Progenitor cell of endocrine pancreas (in vitro differentiated cells): ENCODE measurements at regions not wholly inside any gene's neighbourhood (a gene's known extent, or its start where the extent isn't known, plus 50 kb on each side); places are given as distances from the start of the nearest gene placed in this dataset.

Source experiments
- DNase-seq: peaks from one replicate; pipeline ENCODE4 v3.0.0; 2021; ENCODE audit warnings: low spot score; ENCODE audit not compliant: unreplicated experiment
- H3K27ac Mint-ChIP-seq: 2 replicates; pipeline ENCODE4 v1.8.0; 2021; ENCODE audit warnings: mild to moderate bottlenecking, moderate library complexity, mixed read lengths
- H3K27me3 Mint-ChIP-seq: 2 replicates; pipeline ENCODE4 v1.8.0; 2021; ENCODE audit warnings: mixed read lengths
- H3K36me3 Mint-ChIP-seq: 2 replicates; pipeline ENCODE4 v1.8.0; 2022; ENCODE audit warnings: mixed read lengths; ENCODE audit not compliant: insufficient read depth
- H3K4me1 Mint-ChIP-seq: 2 replicates; pipeline ENCODE4 v1.8.0; 2021; ENCODE audit warnings: low read depth, mixed read lengths
- H3K4me3 Mint-ChIP-seq: 2 replicates; pipeline ENCODE4 v1.8.0; 2021; ENCODE audit warnings: low read depth, mild to moderate bottlenecking, moderate library complexity, mixed read lengths
- H3K9me3 Mint-ChIP-seq: 2 replicates; pipeline ENCODE4 v1.8.0; 2021; ENCODE audit warnings: low read depth, mixed read lengths
- CTCF ChIP-seq: fragments of 200-600 bp; sonication (generic); IDR thresholded peaks from one replicate; pipeline ENCODE4 v1.5.0; 2021; ENCODE audit warnings: antibody characterized with exemption, mild to moderate bottlenecking; ENCODE audit not compliant: unreplicated experiment

DNA sequence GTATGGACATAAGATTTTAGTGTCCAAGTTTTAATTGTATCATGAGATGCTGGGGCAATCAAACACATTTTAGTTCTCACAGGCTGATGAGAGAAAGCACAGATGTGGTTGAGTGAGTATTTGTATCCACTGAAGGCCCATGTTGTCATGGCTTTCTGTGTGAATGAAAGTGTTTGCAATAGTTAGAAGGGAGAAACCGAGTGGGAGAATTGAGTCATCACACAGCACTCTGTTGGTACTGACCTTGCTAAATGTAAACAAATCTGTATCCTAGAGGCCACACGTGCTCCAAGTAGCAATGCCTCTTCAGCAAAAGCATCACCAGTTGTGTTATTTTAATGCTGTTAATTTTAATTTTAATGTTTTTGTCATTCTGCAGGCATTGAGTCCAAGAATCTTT is 121.2 kb downstream of the EMX2 start:
- Mint-ChIP-seq H3K4me3 (no peak overlapping the region), H3K4me1 (peaks cover 2% of the 10 kb centered on the region), H3K27ac (no peak overlapping the region), H3K36me3 (no peaks in the 10 kb centered on the region), H3K9me3 (peaks cover 4% of the 10 kb centered on the region), H3K27me3 (peaks cover 22% of the 10 kb centered on the region)
- no peak for DNase-seq
- TF ChIP-seq CTCF: no peak

- peaks cover 4% of the 10 kb centered on the region for H3K9me3 Mint-ChIP-seq
- no peak overlapping the region for H3K27ac Mint-ChIP-seq
- TF ChIP-seq CTCF: no peak
- no peak for DNase-seq
- no peaks in the 10 kb centered on the region for H3K36me3 Mint-ChIP-seq
- peaks cover 22% of the 10 kb centered on the region for H3K27me3 Mint-ChIP-seq
- no peak overlapping the region for H3K4me3 Mint-ChIP-seq
- H3K4me1 Mint-ChIP-seq: peaks cover 2% of the 10 kb centered on the region
Measured at GRCh38 chr10:117664288-117664687, 121.7 kb downstream of the EMX2 start.

DNA sequence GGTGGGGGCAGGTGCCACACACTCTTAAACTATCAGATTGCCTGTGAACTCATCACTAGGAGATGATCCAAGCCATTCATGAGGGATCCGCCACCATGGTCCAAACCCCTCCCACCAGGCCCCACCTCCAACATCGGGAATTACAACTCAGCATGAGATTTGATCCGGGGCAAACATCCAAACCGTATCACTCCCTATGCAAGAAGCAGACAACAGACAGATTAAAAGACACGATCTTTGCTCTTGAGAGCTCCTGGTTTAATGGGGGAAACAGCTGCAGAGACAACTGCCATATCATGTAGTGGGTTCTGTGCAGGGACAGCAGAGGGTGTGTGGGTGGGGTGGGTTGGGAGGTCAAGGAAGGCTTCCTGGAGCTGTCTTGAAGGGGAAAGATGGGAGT is 123.6 kb downstream of the EMX2 start:
- peaks cover 26% of the 10 kb centered on the region for H3K27me3 Mint-ChIP-seq
- no peak for TF ChIP-seq CTCF
- DNase-seq: no peak
- peaks cover 2% of the 10 kb centered on the region for H3K4me1 Mint-ChIP-seq
- no peaks in the 10 kb centered on the region for H3K36me3 Mint-ChIP-seq
- H3K4me3 Mint-ChIP-seq: no peak overlapping the region
- H3K9me3 Mint-ChIP-seq: no peaks in the 10 kb centered on the region
- no peak overlapping the region for H3K27ac Mint-ChIP-seq

- Mint-ChIP-seq H3K4me3 (no peak overlapping the region), H3K27ac (no peak overlapping the region), H3K9me3 (no peaks in the 10 kb centered on the region), H3K27me3 (peaks cover 26% of the 10 kb centered on the region), H3K36me3 (no peaks in the 10 kb centered on the region), H3K4me1 (peaks cover 2% of the 10 kb centered on the region)
- no peak for DNase-seq
- TF ChIP-seq CTCF: no peak
Measured at GRCh38 chr10:117666965-117667364, 124.4 kb downstream of the EMX2 start.

DNA sequence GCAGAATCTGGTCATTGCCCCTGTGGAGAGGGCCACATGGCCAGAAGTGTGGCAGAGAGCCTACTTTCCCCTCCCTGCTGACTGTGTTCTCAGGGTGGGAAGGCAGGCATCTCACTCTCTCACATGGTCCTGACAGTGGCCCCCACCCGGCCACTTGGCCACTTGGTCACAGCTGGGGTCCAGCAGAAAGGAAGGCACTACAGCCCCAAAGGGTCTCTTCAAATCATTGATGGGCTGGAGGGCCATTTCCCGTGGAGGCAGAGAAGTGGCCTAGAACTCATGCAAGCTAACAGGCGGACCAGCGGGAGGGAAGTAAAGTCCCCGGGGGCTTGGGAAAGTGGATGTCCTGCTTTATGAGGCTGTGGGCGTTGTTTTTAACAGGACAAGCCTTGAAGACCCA is 125.3 kb downstream of the EMX2 start:
- H3K4me1 Mint-ChIP-seq: peaks cover 2% of the 10 kb centered on the region
- no peak overlapping the region for H3K4me3 Mint-ChIP-seq
- no peak for DNase-seq
- no peak for TF ChIP-seq CTCF
- no peaks in the 10 kb centered on the region for H3K36me3 Mint-ChIP-seq
- no peak overlapping the region for H3K27ac Mint-ChIP-seq
- no peaks in the 10 kb centered on the region for H3K9me3 Mint-ChIP-seq
- H3K27me3 Mint-ChIP-seq: peaks cover 27% of the 10 kb centered on the region
